ENCODE measurements at regions not wholly inside any gene's neighbourhood (a gene's known extent, or its start where the extent isn't known, plus 50 kb on each side); places are given as distances from the start of the nearest gene placed in this dataset.
"Not testable (repeated sequence)": the region's sequence is repeated elsewhere in the genome, so short reads cannot be mapped to it uniquely, and the experiment has no call there.

GRCh38 chr6:55101157-55101556 is 73.2 kb upstream of the HCRTR2 start:
- no peak overlapping the region for H3K27ac ChIP-seq
- 87 to 93% (median 91%) methylated on average over 2 of the region's 2 CpGs for WGBS, 4 donors
- no peaks in the 10 kb centered on the region for H3K36me3 ChIP-seq (replicated peaks in 1 of 2)
- no peak for TF ChIP-seq POLR2A (IDR thresholded peaks at IDR 0.05)
- intact Hi-C loops (cut with DNase I) = no loop called here
- H3K4me3 ChIP-seq = no peak overlapping the region
- no peaks in the 10 kb centered on the region for H3K9me3 ChIP-seq (replicated peaks in 1 of 3)
- no peaks in the 10 kb centered on the region for H3K27me3 ChIP-seq
- no peaks in the 10 kb centered on the region for H3K4me1 ChIP-seq (replicated peaks in 1 of 2)
- DNase-seq = no peak

GRCh38 chr6:55108134-55109130 is 65.9 kb upstream of the HCRTR2 start:
- Histone ChIP-seq H3K27me3 (no peaks in the 10 kb centered on the region), H3K4me3 (no peak overlapping the region), H3K4me1 (replicated peaks in 1 of 2) (no peaks in the 10 kb centered on the region), H3K9me3 (replicated peaks in 1 of 3) (no peaks in the 10 kb centered on the region), H3K36me3 (replicated peaks in 1 of 2) (no peaks in the 10 kb centered on the region), H3K27ac (no peak overlapping the region)
- TF ChIP-seq CTCF (IDR thresholded peaks at IDR 0.05) (no peak), POLR2A (IDR thresholded peaks at IDR 0.05) (no peak)
- intact Hi-C loops (cut with DNase I) = no loop called here
- no peak for DNase-seq
- WGBS, 4 donors = 56 to 66% (median 60%) methylated on average over 5 to 6 of the region's 6 CpGs

GRCh38 chr6:55117267-55117666 is 57.0 kb upstream of the HCRTR2 start:
- H3K9me3 ChIP-seq (replicated peaks in 1 of 3) = no peaks in the 10 kb centered on the region
- no peak overlapping the region for H3K4me3 ChIP-seq
- 51 to 79% (median 61%) methylated on average over 1 of the region's 1 CpG for WGBS, 4 donors
- TF ChIP-seq POLR2A (IDR thresholded peaks at IDR 0.05) (no peak), CTCF (IDR thresholded peaks at IDR 0.05) (no peak)
- H3K4me1 ChIP-seq (replicated peaks in 1 of 2) = no peaks in the 10 kb centered on the region
- no peak overlapping the region for H3K27ac ChIP-seq
- DNase-seq = no peak
- H3K36me3 ChIP-seq (replicated peaks in 1 of 2) = no peaks in the 10 kb centered on the region
- no peaks in the 10 kb centered on the region for H3K27me3 ChIP-seq
- intact Hi-C loops (cut with DNase I) = no loop called here

- H3K4me1 ChIP-seq (replicated peaks in 1 of 2); DNase-seq; intact Hi-C loops (cut with DNase I); H3K36me3 ChIP-seq (replicated peaks in 1 of 2); H3K4me3 ChIP-seq; H3K9me3 ChIP-seq (replicated peaks in 1 of 3); H3K27me3 ChIP-seq; H3K27ac ChIP-seq: not testable (repeated sequence)
- WGBS, 4 donors = 70 to 83% (median 74%) methylated on average over 2 of the region's 2 CpGs
Observed at GRCh38 chr6:55124241-55124640, 50.1 kb upstream of the HCRTR2 start.
